Activated naive CD4-positive, alpha-beta T cell treated with anti-CD3 and anti-CD28 coated beads for 36 hours (primary cell): ENCODE measurements at regions not wholly inside any gene's neighbourhood (a gene's known extent, or its start where the extent isn't known, plus 50 kb on each side); places are given as distances from the start of the nearest gene placed in this dataset.
A peak's percentile ranks its signal among the peaks of the same experiment; 100 is the strongest.

Experiments
- CTCF ChIA-PET: fragments of 350-600 bp; sonication (Branson Sonifier 250); formaldehyde crosslinking; loops from one replicate; lab custom pipeline; 2021; ENCODE audit warnings: antibody characterized with exemption; lab: Charles Lee
- DNase-seq: peaks from one replicate; pipeline ENCODE4 v3.0.0-alpha.2; 2020
- H3K27ac Mint-ChIP-seq: one replicate; pipeline ENCODE4 v1.8.0; 2021; ENCODE audit warnings: mild to moderate bottlenecking, mixed read lengths
- H3K27me3 Mint-ChIP-seq: one replicate; pipeline ENCODE4 v1.8.0; 2021; ENCODE audit warnings: low read depth, mixed read lengths
- H3K36me3 Mint-ChIP-seq: one replicate; pipeline ENCODE4 v1.8.0; 2021; ENCODE audit warnings: low read depth, mixed read lengths
- H3K4me1 Mint-ChIP-seq: one replicate; pipeline ENCODE4 v1.8.0; 2021; ENCODE audit warnings: low read depth, mixed read lengths
- H3K4me3 Mint-ChIP-seq: one replicate; pipeline ENCODE4 v1.8.0; 2021; ENCODE audit warnings: mild to moderate bottlenecking, moderate library complexity, mixed read lengths
- H3K9me3 Mint-ChIP-seq: one replicate; pipeline ENCODE4 v1.8.0; 2021; ENCODE audit warnings: mixed read lengths
- intact Hi-C: fragments of 100-400 bp; cut with micrococcal nuclease; formaldehyde crosslinking; loops from one replicate; pipeline ENCODE4 v1.15.1; 2023

DNA sequence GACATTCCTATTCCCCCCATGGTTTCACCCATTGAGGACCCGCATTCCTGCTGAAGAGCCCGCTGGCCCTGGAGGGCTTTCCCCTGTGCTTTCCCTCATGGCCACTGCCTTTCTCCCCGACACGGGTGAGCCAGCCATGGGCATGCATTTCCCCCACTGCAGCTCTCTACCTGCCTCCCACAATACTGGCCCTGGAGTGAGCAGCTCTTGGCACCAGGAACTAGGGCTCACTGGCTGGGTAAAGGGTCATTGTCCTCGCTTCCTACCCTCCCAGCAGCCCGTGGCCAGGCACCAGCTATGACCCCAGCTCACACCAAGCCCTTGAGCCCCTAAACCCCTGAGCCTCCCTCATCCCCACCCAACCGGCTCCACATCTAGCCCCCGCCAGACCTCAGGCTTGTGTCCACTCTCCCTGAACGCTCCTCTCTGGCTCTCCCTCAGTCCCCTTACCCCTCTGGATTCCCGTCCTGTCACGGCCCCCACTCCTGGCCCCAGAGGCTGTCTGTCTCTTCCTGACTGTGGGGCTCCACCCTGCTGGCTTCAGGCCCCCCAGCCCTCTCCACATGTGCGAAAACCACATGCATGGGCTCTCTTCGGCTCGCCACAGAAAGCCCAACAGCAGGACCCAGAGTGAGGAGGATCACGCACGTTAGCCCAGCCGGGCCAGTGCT, 199.8 kb downstream of the ZFP36L2 start:
- CTCF ChIA-PET: interaction anchor here (4.0 kb wide), 1 partner anchor 203 kb away, joined by 21 read pairs; no protein-coding TSS in a partner anchor
- Mint-ChIP-seq H3K4me1 (peaks cover 8% of the 10 kb centered on the region), H3K4me3 (no peak overlapping the region), H3K27me3 (no peaks in the 10 kb centered on the region), H3K27ac (no peak overlapping the region), H3K36me3 (no peaks in the 10 kb centered on the region), H3K9me3 (peaks cover 6% of the 10 kb centered on the region)
- intact Hi-C loops: no loop called here
- no peak for DNase-seq

GRCh38 chr2:43025709-43026295, 200.6 kb downstream of the ZFP36L2 start:
- H3K4me1 Mint-ChIP-seq: peaks cover 8% of the 10 kb centered on the region
- no peak overlapping the region for H3K27ac Mint-ChIP-seq
- H3K36me3 Mint-ChIP-seq: no peaks in the 10 kb centered on the region
- H3K4me3 Mint-ChIP-seq: no peak overlapping the region
- intact Hi-C loops: no loop called here
- CTCF ChIA-PET: interaction anchor here (4.0 kb wide), 1 partner anchor 203 kb away, joined by 21 read pairs; no protein-coding TSS in a partner anchor
- peaks cover 9% of the 10 kb centered on the region for H3K9me3 Mint-ChIP-seq
- H3K27me3 Mint-ChIP-seq: no peaks in the 10 kb centered on the region
- DNase-seq: no peak

DNA sequence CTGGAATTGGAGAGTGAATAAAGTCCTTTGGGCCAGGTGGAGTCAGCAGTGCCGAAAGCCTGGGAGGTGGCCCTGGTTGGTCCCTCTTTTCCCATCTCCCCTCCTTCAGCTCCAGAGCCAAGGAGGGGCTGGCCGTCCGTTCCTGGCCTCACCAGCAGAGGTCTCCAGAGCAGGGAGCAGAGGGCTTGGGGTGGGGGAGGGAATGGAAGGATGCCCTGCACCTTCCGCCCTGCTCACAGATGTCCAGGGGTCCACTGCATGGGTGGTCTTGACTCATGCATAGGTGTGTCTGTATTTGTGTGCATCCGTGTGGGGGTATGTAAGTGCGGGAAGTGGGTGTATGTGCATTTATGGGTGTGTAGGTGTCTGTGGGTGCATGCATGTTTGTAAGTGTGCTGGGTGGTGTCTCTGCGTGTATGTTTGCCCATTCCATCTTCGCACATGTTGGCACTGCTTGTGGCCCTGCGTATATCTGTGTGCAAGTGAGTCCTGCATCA, 201.8 kb downstream of the ZFP36L2 start:
- Mint-ChIP-seq H3K4me1 (peaks cover 8% of the 10 kb centered on the region), H3K27me3 (no peaks in the 10 kb centered on the region), H3K9me3 (peaks cover 9% of the 10 kb centered on the region), H3K36me3 (no peaks in the 10 kb centered on the region), H3K27ac (no peak overlapping the region), H3K4me3 (no peak overlapping the region)
- intact Hi-C loops: loop anchor here (1.0 to 5.0 kb wide), 2 partner anchors 77 to 205 kb away; no protein-coding TSS in a partner anchor
- DNase-seq: peak; percentile 58
- CTCF ChIA-PET: interaction anchor here (0.6 to 4.0 kb wide), 9 partner anchors 10 to 460 kb away, joined by 3 to 21 read pairs (median 5); no protein-coding TSS in a partner anchor

DNA sequence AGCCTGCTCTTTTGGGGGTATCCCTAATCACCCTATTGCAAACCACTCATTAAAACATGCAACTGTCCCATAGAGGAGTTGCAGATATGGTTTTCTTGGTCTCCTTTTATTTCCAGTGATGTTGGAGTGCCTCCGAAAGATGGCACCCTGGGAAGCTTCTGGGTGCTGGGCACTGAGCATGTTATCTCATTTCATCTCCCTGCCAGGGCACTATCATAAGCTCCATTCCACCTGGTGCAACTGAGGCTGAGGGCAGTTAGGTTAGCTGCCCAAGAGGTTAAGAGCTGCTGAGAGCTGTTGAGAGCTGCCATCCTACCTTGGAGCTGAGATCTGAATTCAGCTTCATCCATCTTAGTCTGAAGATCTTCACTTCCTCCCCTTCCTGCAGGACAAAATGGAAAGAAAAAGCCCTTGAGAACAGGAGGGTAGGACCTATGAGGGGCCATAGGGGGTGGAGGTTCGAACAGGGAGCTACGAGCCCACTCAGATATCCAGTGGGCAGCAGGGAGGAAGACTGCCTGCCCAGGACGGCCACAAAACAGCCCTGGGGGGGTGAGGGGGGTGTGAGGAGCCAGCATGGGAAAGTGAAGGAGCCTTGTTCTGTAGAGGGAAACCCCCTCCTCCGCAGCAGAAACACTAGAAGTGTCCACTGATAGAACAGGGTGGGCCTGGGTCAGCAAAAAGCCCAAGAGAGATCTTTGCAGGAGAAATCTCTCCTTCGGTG, 202.5 kb downstream of the ZFP36L2 start:
- no peak overlapping the region for H3K4me3 Mint-ChIP-seq
- no peaks in the 10 kb centered on the region for H3K27me3 Mint-ChIP-seq
- no peaks in the 10 kb centered on the region for H3K36me3 Mint-ChIP-seq
- H3K4me1 Mint-ChIP-seq: peaks cover 8% of the 10 kb centered on the region
- no peak for DNase-seq
- intact Hi-C loops: loop anchor here (1.0 to 5.0 kb wide), 2 partner anchors 77 to 205 kb away; no protein-coding TSS in a partner anchor
- H3K27ac Mint-ChIP-seq: no peak overlapping the region
- H3K9me3 Mint-ChIP-seq: peaks cover 9% of the 10 kb centered on the region
- CTCF ChIA-PET: interaction anchor here (0.6 to 4.0 kb wide), 13 partner anchors 11 to 764 kb away, joined by 3 to 21 read pairs (median 3); no protein-coding TSS in a partner anchor

DNA sequence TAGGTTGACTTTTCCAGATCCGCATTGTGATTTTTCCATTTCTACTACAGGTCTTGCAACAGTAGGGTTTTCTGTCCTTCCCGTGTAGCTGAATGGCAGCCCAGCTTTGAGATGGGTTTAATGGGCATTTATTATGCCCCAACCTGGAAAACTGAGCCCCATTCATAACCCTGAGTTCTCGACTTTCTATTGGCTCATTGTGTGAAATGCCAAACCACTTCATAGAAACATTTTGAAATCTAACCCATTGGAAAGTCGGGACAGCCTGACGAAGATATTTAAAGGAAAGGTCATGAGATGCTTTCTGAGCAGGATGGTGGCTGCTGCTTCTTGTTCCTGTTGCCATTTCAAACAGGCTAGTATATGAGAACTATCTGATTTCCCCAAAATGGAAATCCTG, 203.5 kb downstream of the ZFP36L2 start:
- no peaks in the 10 kb centered on the region for H3K27me3 Mint-ChIP-seq
- no peak overlapping the region for H3K4me3 Mint-ChIP-seq
- peaks cover 9% of the 10 kb centered on the region for H3K9me3 Mint-ChIP-seq
- intact Hi-C loops: loop anchor here (5.0 kb wide), 1 partner anchor 76 kb away; no protein-coding TSS in a partner anchor
- peaks cover 8% of the 10 kb centered on the region for H3K4me1 Mint-ChIP-seq
- H3K36me3 Mint-ChIP-seq: no peaks in the 10 kb centered on the region
- no peak overlapping the region for H3K27ac Mint-ChIP-seq
- CTCF ChIA-PET: interaction anchor here (0.6 to 4.0 kb wide), 4 partner anchors 48 to 206 kb away, joined by 3 to 21 read pairs (median 5); no protein-coding TSS in a partner anchor
- DNase-seq: no peak

DNA sequence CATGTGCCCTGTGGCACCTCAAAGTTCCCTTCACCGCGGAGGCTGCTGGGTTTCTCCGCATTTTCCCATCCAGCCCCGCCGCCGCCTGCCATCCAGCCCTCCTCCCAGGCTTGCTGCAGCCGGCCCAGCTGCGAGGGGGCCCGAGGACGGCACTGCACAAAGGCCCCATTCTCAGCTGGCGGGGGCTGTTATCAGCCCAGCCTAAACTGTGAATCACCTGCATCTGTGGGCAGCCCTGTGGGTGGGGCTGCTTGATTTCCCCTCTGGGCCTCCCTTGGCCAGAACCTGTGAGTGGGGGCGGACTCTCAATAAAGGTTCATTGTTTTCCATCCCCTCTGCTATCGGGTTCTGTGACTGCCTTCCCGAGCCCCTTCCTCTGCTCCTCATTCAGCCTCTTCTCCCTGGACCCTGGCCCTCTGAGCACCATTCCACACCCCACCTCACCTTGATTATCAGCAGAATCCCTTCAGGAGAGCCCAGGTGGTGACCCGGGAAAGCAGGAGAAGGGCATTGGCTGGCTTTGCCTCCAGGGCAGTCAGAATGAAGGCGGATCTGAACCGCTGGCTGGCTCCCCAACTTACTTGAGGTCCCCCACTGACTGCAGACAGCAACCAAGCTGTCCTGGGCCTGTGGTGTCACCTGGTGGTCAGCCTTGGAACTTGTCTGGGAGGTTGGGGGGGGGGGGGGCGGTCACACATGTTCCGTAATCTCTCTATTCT, 204.5 kb downstream of the ZFP36L2 start:
- CTCF ChIA-PET: no interaction called here
- H3K27ac Mint-ChIP-seq: no peak overlapping the region

GRCh38 chr2:43020990-43021669, 205.3 kb downstream of the ZFP36L2 start:
- H3K36me3 Mint-ChIP-seq: no peaks in the 10 kb centered on the region
- CTCF ChIA-PET: no interaction called here
- H3K27ac Mint-ChIP-seq: no peak overlapping the region
- no peaks in the 10 kb centered on the region for H3K27me3 Mint-ChIP-seq
- no peak overlapping the region for H3K4me3 Mint-ChIP-seq
- no peak for DNase-seq
- intact Hi-C loops: loop anchor here (5.0 kb wide), 1 partner anchor 74 kb away; no protein-coding TSS in a partner anchor
- peaks cover 8% of the 10 kb centered on the region for H3K4me1 Mint-ChIP-seq
- peaks cover 9% of the 10 kb centered on the region for H3K9me3 Mint-ChIP-seq

More for the DNA sequence above, 204.5 kb downstream of the ZFP36L2 start:
- Mint-ChIP-seq H3K4me1 (peaks cover 8% of the 10 kb centered on the region), H3K36me3 (no peaks in the 10 kb centered on the region), H3K9me3 (peaks cover 9% of the 10 kb centered on the region), H3K4me3 (no peak overlapping the region), H3K27me3 (no peaks in the 10 kb centered on the region)
- no peak for DNase-seq
- intact Hi-C loops: loop anchor here (5.0 kb wide), 1 partner anchor 75 kb away; no protein-coding TSS in a partner anchor

DNA sequence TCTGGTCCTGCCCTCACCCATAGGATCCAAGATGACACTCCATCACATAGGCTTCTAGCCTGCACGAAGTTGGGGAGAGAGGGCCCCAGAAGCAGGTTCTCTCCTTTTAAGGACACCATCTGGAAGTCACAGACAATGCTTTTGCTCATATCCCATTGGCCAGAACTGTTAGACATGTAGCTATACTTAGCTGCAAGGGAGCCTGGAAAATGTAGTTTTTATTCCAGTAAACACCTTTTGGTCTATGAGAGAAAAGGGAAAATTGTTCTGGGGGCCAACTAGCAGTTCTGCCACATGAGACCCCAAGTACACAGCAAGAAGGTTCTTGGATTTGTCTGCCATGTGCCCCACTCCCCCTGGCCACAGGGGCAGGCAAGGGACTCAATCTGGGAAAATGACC, 206.1 kb downstream of the ZFP36L2 start:
- no peak overlapping the region for H3K27ac Mint-ChIP-seq
- H3K36me3 Mint-ChIP-seq: no peaks in the 10 kb centered on the region
- no peak overlapping the region for H3K4me3 Mint-ChIP-seq
- CTCF ChIA-PET: no interaction called here
- H3K4me1 Mint-ChIP-seq: peaks cover 8% of the 10 kb centered on the region
- no peaks in the 10 kb centered on the region for H3K27me3 Mint-ChIP-seq
- DNase-seq: no peak
- H3K9me3 Mint-ChIP-seq: peaks cover 9% of the 10 kb centered on the region
- intact Hi-C loops: loop anchor here (5.0 kb wide), 1 partner anchor 73 kb away; no protein-coding TSS in a partner anchor

- no peak for DNase-seq
- Mint-ChIP-seq H3K4me3 (no peak overlapping the region), H3K36me3 (no peaks in the 10 kb centered on the region), H3K9me3 (peaks cover 9% of the 10 kb centered on the region), H3K27me3 (no peaks in the 10 kb centered on the region), H3K27ac (no peak overlapping the region), H3K4me1 (peaks cover 2% of the 10 kb centered on the region)
- intact Hi-C loops: loop anchor here (5.0 kb wide), 1 partner anchor 72 kb away; no protein-coding TSS in a partner anchor
- CTCF ChIA-PET: interaction anchor here (1.3 kb wide), 1 partner anchor 9 kb away, joined by 3 read pairs; no protein-coding TSS in a partner anchor
Observed at GRCh38 chr2:43019536-43020183, 206.7 kb downstream of the ZFP36L2 start.

DNA sequence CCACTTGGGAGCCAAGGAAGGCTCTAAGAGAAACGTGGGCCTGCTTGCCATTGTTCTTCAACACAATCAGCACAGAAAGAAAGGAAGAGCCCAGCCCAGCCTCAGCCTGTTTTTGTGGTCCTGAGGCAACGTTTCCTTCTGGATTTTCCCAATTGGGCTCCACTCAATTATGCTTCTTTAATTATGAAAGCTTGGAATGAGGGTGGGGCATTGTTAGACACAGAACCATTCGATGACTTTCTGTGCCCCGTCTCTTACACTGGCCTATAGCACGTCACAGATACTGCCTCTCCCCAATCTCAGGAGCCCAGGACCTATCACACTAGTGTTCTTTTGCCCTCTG, 207.4 kb downstream of the ZFP36L2 start:
- DNase-seq: no peak
- H3K4me3 Mint-ChIP-seq: no peak overlapping the region
- H3K27me3 Mint-ChIP-seq: no peaks in the 10 kb centered on the region
- peaks cover 9% of the 10 kb centered on the region for H3K9me3 Mint-ChIP-seq
- H3K36me3 Mint-ChIP-seq: no peaks in the 10 kb centered on the region
- intact Hi-C loops: no loop called here
- no peak overlapping the region for H3K27ac Mint-ChIP-seq
- CTCF ChIA-PET: interaction anchor here (1.3 kb wide), 1 partner anchor 9 kb away, joined by 3 read pairs; no protein-coding TSS in a partner anchor
- H3K4me1 Mint-ChIP-seq: no peaks in the 10 kb centered on the region
